22Rv1 (cell line): ENCODE measurements at regions not wholly inside any gene's neighbourhood (a gene's known extent, or its start where the extent isn't known, plus 50 kb on each side); places are given as distances from the start of the nearest gene placed in this dataset.

Experiments
- H3K27ac ChIP-seq: fragments of 450-650 bp; 2 replicates; pipeline ENCODE4 v1.5.1; 2017
- CTCF ChIP-seq: fragments of 450-650 bp; IDR thresholded peaks from 2 replicates; pipeline ENCODE4 v1.5.1; 2017; ENCODE audit warnings: mild to moderate bottlenecking
- ZFX ChIP-seq: fragments of 450-650 bp; IDR thresholded peaks from 2 replicates; pipeline ENCODE4 v1.6.1; 2017; ENCODE audit warnings: antibody characterized with exemption, borderline replicate concordance

- TF ChIP-seq CTCF: no peak
- no peak for TF ChIP-seq ZFX
- H3K27ac ChIP-seq: no peak overlapping the region
Measured at GRCh38 chr2:234670052-234670451, 173.2 kb upstream of the ARL4C start.

- TF ChIP-seq CTCF (peak; percentile 21; the same call in 1 of the 2 replicates), ZFX (no peak)
- no peak overlapping the region for H3K27ac ChIP-seq
Measured at GRCh38 chr2:234669621-234670020, 172.7 kb upstream of the ARL4C start.

GRCh38 chr2:234669001-234669400, 172.1 kb upstream of the ARL4C start:
- TF ChIP-seq ZFX: no peak
- no peak for TF ChIP-seq CTCF
- no peak overlapping the region for H3K27ac ChIP-seq

- TF ChIP-seq CTCF (no peak), ZFX (no peak)
- no peak overlapping the region for H3K27ac ChIP-seq
Measured at GRCh38 chr2:234666911-234667310, 170.0 kb upstream of the ARL4C start.

- no peak for TF ChIP-seq ZFX
- H3K27ac ChIP-seq: no peak overlapping the region
Measured at GRCh38 chr2:234665304-234665703, 168.4 kb upstream of the ARL4C start.

GRCh38 chr2:234661849-234662248, 165.0 kb upstream of the ARL4C start:
- TF ChIP-seq ZFX (no peak), CTCF (no peak)
- no peak overlapping the region for H3K27ac ChIP-seq

- no peak overlapping the region for H3K27ac ChIP-seq
- TF ChIP-seq ZFX (no peak), CTCF (no peak)
Measured at GRCh38 chr2:234661175-234661574, 164.3 kb upstream of the ARL4C start.

- no peak overlapping the region for H3K27ac ChIP-seq
- no peak for TF ChIP-seq ZFX
- TF ChIP-seq CTCF: no peak
Measured at GRCh38 chr2:234655706-234656105, 158.8 kb upstream of the ARL4C start.
